Erythroblast (primary cell): ENCODE measurements at regions not wholly inside any gene's neighbourhood (a gene's known extent, or its start where the extent isn't known, plus 50 kb on each side); places are given as distances from the start of the nearest gene placed in this dataset.

Experiments used
- DNase-seq, 2 experiments: peaks; one replicate each; lab custom pipeline; 2025; lab: John Stamatoyannopoulos, UW
- GATA1 ChIP-seq: IDR thresholded peaks from 2 replicates; pipeline ENCODE4 v1.6.1; 2011; ENCODE audit warnings: low read depth, mild to moderate bottlenecking, control low read depth, low read length, moderate library complexity
- POLR2A ChIP-seq: IDR thresholded peaks from 2 replicates; pipeline ENCODE4 v1.6.1; 2011; ENCODE audit warnings: mild to moderate bottlenecking, low read length

DNA sequence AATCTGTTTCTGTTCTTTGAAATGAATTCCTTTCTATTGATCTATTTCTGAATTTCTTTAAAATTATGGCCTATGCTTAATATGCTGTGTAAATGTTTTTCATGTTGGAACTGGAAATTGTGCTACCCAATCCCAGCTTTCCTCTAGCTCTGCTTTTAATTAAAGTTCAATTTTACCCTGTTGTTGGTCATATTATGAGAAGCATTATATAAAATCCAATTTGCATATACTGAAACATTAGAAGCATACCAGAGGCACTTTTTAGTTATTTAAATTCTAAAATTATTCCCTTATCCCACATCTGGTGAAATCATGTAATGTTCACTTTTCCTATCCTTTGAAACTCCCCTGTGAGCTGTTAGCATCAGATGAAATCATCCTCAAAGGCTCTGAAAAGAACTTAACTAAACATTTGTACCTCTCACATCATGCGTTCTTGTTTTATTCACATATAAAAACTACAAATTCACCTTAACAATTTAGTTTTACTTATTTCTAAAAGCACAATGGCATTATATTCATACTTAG is 160.6 kb upstream of the COL21A1 start:
- TF ChIP-seq GATA1, result no peak
- no peak for TF ChIP-seq POLR2A
- DNase-seq, result no peak

DNA sequence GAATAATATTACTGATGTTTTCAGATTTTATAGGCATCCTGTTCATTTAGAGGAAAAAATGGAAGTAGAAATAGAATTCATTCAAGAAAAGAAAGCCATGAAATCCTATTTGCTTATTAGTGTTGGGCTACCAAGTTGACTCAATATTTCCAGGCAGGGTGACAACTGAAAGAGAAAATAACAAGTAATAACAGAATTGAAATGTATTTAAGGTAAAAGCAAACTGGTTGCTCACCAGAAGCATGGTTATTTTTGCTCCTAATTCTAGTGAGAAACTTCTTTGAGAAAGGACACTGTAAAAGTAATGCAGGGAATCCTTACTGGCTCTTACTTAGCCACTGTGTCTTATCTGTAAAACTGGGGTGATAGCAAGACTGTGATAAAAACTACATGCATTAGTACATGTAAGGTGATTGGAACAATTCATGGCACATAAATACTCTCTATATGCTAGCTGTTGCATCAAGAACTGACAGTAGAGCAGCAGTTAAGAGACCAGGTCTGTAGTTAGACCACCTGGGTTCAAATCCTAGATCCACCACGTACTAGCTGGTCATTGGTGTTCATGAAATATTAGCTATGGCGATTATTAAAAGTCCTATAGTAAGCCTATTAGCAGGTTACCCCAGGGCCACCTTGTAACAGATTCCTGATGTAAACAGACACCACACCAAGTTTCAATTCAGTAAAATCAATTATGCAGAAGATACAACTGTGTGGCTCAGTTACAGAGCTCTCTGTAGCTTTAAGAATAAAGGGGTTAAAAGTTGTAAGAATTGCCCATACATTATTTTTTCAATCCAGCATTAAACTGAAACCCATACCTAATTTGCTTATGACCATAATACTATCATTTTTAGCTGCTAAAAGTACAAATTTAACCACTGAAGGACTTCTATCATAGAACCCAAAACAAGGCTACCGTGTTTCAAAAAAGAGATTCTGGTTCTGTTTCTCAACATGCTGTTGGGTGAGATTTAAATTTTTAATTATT is 159.2 kb upstream of the COL21A1 start:
- DNase-seq, result no peak
- no peak for TF ChIP-seq GATA1
- TF ChIP-seq POLR2A, result no peak

DNA sequence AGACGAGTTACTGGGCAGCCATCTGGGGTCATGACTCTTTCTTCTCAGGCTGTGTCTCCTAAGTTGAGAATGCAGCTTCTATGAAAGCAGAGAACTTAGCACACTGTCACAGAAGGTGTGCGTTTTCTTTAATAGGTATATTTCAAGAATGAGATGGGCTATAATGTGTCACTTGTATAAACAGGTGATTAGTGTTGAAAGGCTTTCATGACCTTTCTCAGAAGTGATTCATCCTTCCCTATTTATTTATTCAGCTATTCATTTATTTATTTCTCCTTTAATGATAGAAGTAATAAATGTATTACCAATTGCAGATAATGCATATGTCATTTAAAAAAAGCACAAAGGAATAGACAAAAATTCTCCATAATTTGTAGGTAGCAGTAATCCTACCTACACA is 157.2 kb upstream of the COL21A1 start:
- TF ChIP-seq POLR2A, result no peak
- no peak for TF ChIP-seq GATA1

DNA sequence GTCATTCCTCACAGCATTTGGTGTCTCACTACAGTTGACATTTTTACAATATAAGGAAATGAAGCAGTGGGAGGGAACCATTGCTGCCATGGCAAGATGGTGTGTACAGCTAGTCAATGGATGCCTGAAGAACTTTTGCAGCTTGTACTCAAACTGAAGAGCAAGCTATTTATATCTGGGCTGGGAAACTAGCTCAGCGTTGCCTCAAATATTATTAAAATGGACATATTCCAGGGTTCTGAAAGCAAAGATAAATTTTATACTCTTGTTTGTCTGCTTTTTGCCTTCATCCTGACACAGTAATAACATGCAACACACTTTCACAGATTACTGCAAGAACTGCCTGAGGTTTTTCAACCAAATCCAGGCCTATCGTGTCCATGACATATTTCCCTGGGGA is 156.4 kb upstream of the COL21A1 start:
- TF ChIP-seq POLR2A (no peak), GATA1 (no peak)
- no peak for DNase-seq

More for the DNA sequence above, 157.2 kb upstream of the COL21A1 start:
- DNase-seq, result no peak

DNA sequence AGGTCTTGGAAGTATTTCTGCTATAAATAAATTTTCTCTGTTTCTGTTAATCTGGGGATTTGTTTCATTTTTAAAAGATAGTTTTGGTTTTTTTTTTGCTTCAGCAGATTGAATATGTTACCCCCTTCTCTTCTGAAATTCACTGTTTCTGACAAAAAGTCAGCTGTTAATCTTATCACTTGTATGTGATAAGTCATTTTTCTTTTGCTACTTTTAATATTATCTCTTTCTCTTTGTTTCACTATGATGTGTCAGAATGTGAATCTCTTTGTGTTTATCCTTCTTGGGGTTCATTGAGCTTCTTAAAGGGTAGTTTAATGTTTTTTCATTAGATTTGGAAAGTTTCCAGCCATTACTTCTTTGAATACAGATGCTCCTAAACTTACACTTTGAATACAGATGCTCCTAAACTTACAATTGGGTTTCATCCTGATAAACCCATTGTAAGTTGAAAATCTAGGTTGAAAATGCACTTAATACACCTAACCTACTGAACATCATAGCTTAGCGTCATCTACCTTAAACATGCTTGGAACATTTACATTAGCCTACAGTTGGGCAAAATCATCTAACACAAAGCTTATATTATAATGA is 154.2 kb upstream of the COL21A1 start:
- no peak for DNase-seq
- TF ChIP-seq POLR2A, result no peak
- no peak for TF ChIP-seq GATA1

DNA sequence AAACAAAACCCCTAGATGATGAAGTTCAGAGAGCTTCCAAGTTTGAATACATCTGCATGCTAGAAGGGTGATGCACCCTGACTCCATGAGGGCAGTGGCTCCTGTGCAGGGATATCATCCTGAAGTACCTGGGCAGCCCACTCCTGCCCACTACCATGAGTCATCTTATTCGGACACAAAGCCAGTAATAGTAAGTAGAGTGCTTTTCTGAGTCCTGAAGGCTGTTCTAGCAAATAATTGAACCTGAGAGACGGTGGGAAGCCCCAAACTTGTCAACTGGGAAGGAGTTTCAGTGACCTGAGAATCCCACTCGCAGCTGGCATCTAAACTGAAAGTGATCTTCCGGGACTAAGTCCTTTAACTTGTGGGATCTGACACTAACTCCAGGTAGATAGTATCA is 152.9 kb upstream of the COL21A1 start:
- DNase-seq, result no peak
- TF ChIP-seq POLR2A, result no peak
- TF ChIP-seq GATA1, result no peak

DNA sequence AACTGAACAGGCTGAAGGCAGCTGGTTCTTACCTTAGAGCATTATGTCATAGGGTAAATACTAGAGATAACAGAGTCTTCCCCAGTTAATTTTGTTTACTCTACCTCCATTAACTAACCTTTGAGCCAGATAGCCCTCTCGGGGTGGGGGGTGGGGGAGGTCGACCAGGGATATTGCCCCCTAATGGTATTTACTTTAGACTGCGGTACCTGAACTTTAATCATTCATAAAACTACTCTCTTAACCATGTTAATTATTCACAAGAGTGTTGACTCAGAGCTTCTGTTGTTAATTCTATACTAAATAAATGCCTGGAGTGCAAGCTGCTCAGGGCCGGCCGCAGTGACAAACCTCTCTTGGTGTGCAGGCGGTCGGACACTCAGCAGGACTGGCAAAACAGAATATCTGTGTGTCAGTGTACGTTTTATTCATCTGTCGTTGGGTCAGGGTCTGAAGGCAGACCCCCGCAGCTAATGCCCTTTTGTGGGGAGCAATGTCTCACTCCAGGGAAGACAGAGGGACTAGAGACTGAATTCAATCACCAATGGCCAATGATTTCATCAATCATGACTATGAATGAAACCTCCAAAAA is 152.4 kb upstream of the COL21A1 start:
- no peak for TF ChIP-seq GATA1
- no peak for TF ChIP-seq POLR2A
- no peak for DNase-seq

DNA sequence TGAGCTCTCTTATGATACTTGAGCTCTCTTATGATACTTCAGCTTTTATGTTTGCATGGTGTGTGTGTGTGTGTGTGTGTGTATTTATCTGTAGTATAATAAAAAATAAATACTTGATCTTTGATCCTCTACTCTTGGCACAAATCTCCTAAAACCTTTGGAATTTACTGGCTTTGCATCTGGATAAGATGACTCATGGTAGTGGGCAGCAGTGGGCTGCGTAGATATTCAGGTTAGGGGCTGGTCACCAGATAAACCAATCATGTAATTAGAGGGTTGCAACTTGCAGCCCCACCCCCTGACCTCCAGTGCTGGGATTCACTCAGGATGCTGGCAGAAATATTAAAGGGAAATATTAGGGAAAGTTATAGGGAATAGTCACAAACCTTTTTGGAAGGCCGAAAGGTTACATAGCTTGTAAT is 151.9 kb upstream of the COL21A1 start:
- no peak for TF ChIP-seq GATA1
- TF ChIP-seq POLR2A, result no peak

DNA sequence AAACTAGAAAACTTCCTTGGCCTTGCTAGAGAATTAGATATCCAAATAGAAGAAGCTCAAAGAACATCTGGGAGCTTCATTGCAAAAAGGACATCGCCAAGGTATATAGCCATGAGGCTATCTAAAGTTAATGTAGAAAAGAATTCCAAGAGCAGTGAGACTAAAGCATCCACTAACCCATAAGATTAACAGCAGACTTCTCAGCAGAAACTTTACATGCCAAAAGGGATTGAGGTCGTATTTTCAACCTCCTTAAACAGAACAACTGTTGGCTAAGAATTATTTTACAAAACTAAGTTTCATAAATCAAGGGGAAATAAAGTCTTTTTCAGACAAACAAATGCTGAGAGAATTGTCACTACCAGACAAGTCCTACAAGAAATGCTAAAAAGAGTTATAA is 149.1 kb upstream of the COL21A1 start:
- DNase-seq, result no peak
- TF ChIP-seq POLR2A, result no peak
- TF ChIP-seq GATA1, result no peak

More for the DNA sequence above, 151.9 kb upstream of the COL21A1 start:
- DNase-seq, result no peak

DNA sequence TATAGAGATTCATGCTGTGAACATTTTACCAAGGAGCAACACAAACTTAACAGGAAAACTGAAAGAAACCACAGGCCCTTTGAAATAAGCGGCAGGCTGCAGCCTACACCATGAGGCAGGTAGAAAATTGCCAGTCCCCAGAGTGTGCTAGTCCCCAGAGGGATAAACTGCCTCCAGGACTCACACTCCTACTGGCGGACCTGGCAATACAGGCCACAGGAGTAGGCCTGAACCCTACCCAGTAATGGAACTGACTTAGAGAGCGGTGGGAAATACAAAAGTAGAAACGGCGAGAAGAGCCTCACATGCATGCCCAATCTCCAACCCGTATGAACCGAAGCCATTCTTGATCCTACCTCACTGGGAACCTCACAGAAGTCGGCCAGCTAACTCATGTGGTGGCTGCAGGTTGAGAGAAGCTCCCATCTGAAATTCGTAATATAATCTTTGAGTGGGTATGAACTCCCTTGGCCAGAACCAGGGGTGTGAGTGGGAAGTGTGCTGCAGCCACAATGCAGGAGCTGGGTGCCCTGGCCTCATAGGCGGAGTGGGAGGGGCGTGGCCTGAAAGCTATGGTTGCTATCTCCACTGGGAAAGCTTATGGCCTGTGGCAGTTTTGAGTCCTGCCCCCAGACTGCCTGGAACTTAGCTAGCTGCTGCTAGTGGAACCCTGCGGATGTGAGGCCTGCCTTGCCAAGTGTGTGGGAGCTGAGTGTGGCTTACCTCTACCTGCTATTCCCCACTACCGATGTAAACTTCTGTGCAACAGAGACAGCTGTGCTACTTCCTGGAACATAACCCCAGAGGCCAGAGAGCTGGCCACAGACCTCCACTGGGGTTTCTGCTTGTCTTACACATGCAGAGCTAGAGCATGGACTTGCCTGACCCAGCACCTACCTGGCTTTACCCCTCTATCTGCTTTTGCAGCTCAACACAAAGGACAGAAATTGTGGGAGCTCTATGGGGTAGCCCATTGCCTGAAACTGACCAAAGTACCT is 146.5 kb upstream of the COL21A1 start:
- TF ChIP-seq GATA1, result no peak
- TF ChIP-seq POLR2A, result no peak
- peak in 1 of 2 experiments; percentile 9 for DNase-seq

DNA sequence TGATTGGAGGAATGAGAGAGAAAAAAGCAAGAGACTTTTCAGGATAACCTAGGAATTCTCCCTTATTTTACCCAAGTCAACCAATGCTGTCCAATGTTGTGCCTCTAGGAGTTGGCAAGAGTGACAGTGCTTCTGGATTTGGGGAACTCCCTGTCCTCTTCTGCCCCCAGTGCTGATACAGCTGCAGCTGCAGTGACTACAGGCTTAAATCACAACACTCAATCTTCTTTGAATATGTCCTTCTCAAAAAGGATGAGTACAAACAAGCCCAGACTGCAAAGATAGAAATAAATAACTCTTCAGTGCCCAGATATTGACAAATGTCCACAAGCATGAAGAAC is 141.0 kb upstream of the COL21A1 start:
- TF ChIP-seq GATA1 (no peak), POLR2A (no peak)
- DNase-seq, result no peak

DNA sequence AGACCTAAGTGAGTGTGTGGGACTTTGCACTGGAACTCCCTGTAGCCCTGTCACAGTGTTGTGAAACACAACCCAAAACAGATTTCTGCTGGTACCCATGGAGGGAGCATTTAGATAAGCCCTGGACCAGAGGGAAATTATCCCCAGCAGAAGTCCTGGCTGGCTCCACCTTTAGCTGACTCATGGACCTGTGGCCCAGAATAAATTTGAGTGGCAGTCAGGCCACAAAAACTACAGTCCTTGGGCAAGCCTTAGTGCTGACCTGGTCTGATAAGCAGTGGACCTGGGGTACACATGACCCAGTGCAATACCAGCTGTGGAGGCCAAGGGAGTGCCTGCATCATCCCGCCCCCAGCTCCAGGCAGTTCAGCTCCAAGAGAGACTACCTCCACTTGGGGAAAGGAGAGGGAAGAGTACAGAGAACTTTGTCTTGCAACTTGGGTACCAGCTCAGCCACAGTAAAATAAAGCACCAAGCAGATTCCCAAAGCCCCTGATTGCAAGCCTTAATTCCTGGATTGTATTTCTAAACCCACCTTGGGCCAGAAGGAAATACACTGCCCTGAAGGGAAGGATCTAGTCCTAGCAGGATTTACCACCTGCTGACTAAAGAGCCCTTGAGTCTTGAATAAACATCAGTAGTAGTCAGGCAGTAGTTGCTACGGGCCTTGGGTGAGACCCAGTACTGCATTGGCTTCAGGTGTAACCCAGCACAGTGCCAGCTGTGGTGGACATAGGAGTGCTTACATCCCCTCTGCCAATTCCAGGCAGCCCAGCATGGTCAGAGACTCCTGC is 140.4 kb upstream of the COL21A1 start:
- TF ChIP-seq GATA1 (no peak), POLR2A (no peak)
- DNase-seq, result no peak

DNA sequence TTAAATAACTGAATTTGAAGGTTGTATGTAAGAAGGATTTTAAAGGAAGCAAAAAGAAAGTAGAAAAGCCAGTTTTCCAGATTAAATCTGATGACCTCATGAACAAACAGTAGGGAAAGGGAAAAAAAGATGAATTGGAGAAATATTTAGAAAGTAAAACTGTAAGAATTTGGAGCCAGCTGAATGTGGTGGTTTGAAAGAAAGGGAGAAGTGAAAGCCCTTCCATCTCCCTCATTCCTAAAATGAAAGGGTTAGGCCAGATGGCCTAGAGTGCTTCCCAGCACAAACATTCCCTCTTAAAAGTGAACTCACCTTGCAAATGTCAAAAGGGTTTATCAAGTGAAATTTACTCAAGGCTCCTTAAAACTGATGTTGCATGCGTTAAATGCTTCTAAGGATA is 139.3 kb upstream of the COL21A1 start:
- no peak for DNase-seq
- TF ChIP-seq POLR2A, result no peak
- no peak for TF ChIP-seq GATA1
